Immature natural killer cell (primary cell): ENCODE measurements at regions not wholly inside any gene's neighbourhood (a gene's known extent, or its start where the extent isn't known, plus 50 kb on each side); places are given as distances from the start of the nearest gene placed in this dataset.

Source experiments
- DNase-seq, 3 donors: peaks; one replicate each; pipeline ENCODE4 v3.0.0; 2022; ENCODE audit warnings: mixed read lengths in 1 of 3
- H3K27ac Mint-ChIP-seq, 6 donors: one replicate each; pipeline ENCODE4 v1.8.0; 2020; ENCODE audit warnings: mixed read lengths in 6 of 6, mild to moderate bottlenecking in 5 of 6, inconsistent platforms in 4 of 6, moderate library complexity in 3 of 6
- H3K27me3 Mint-ChIP-seq, 3 donors: one replicate each; pipeline ENCODE4 v1.8.0; 2020 to 2021; ENCODE audit warnings: low read depth in 3 of 3, mild to moderate bottlenecking in 3 of 3, mixed read lengths in 3 of 3, moderate library complexity in 3 of 3, inconsistent platforms in 1 of 3
- H3K36me3 Mint-ChIP-seq, 3 donors: one replicate each; pipeline ENCODE4 v1.8.0; 2020; ENCODE audit warnings: mixed read lengths in 3 of 3, inconsistent platforms in 2 of 3, mild to moderate bottlenecking in 2 of 3
- H3K4me1 Mint-ChIP-seq, 2 donors: one replicate each; pipeline ENCODE4 v1.8.0; 2020; ENCODE audit warnings: inconsistent platforms in 2 of 2, mild to moderate bottlenecking in 2 of 2, mixed read lengths in 2 of 2, moderate library complexity in 1 of 2
- H3K4me3 Mint-ChIP-seq, 5 donors: one replicate each; pipeline ENCODE4 v1.8.0; 2020; ENCODE audit warnings: mild to moderate bottlenecking in 5 of 5, mixed read lengths in 5 of 5, inconsistent platforms in 3 of 5, moderate library complexity in 3 of 5
- H3K9me3 Mint-ChIP-seq, 6 donors: one replicate each; pipeline ENCODE4 v1.8.0; 2020; ENCODE audit warnings: mild to moderate bottlenecking in 6 of 6, mixed read lengths in 6 of 6, inconsistent platforms in 4 of 6, moderate library complexity in 3 of 6

GRCh38 chr4:32958586-32958985 lies 2238.4 kb downstream of the PCDH7 start:
- no peak overlapping the region for H3K4me3 Mint-ChIP-seq
- no peaks in the 10 kb centered on the region for H3K4me1 Mint-ChIP-seq
- no peak overlapping the region for H3K27ac Mint-ChIP-seq
- H3K27me3 Mint-ChIP-seq: no peaks in the 10 kb centered on the region
- DNase-seq: no peak
- H3K36me3 Mint-ChIP-seq: no peaks in the 10 kb centered on the region
- peaks cover 3 to 23% (median 11%) of the 10 kb centered on the region in 6 donors for H3K9me3 Mint-ChIP-seq

DNA sequence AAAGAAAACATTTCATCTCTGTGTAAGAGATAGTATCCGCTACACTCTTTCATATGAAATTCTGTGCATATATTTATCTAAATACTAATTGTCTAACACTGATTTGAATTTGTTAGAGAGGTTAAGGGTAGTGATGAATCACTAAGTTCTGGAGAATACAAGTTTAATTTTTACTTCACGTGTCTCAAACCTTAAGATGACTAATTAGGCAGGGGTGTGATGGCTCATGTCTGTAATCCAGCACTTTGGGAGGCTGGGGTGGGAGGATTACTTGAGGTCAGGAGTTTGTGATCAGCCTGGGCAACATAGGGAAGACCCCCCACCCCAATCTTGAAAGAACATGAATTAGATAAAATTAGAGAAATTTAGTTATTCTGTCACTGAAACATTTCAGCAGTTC lies 2241.9 kb downstream of the PCDH7 start:
- H3K36me3 Mint-ChIP-seq: no peaks in the 10 kb centered on the region
- peaks cover 3 to 29% (median 12%) of the 10 kb centered on the region in 6 donors for H3K9me3 Mint-ChIP-seq
- H3K27me3 Mint-ChIP-seq: no peaks in the 10 kb centered on the region
- no peak for DNase-seq
- H3K4me1 Mint-ChIP-seq: no peaks in the 10 kb centered on the region
- no peak overlapping the region for H3K27ac Mint-ChIP-seq
- H3K4me3 Mint-ChIP-seq: no peak overlapping the region

DNA sequence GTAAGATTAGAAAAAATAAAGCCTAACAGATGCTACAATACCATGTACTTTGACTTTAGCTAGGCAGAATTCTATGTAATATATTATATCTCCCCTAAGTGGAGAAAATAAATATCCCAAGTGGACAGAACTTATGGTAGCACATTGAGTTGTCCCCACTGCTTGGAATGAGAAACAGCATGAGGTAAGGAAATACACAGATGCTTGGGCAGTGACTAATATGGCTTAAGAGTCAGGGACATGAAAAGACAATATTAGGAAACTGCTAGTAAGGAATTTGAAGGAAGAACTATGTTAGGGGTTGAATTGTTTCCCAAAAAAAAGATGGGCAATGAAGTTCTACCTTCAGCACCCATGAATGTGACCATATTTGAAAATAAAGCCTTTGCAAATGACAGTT lies 2265.1 kb downstream of the PCDH7 start:
- H3K4me3 Mint-ChIP-seq: no peak overlapping the region
- H3K27me3 Mint-ChIP-seq: peaks cover 0 to 3% (median under 1%) of the 10 kb centered on the region in 3 donors
- H3K36me3 Mint-ChIP-seq: no peaks in the 10 kb centered on the region
- H3K4me1 Mint-ChIP-seq: no peaks in the 10 kb centered on the region
- H3K27ac Mint-ChIP-seq: no peak overlapping the region
- no peak for DNase-seq
- peaks cover 15 to 49% (median 25%) of the 10 kb centered on the region in 6 donors for H3K9me3 Mint-ChIP-seq

DNA sequence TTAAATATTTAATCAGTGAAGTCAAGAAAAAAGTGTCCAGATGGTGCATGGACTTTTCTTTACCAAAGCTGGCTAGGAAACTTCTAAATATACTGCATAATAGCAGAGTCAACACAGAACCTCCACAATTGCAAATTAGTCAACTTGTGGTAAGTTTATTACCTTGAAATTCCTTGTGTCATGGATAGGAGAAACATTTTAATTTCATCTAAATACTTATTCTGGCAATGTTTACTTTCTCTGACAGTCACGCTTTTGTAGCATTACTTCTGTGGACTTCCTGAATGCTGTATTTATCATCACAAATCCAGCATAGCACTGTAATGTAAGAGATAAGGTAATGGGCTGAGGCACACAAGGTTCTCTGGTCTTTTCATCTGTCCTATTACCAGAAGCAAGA lies 2266.1 kb downstream of the PCDH7 start:
- H3K27me3 Mint-ChIP-seq: peaks cover 0 to 3% (median 2%) of the 10 kb centered on the region in 3 donors
- H3K4me1 Mint-ChIP-seq: no peaks in the 10 kb centered on the region
- H3K27ac Mint-ChIP-seq: no peak overlapping the region
- peaks cover 6 to 47% (median 21%) of the 10 kb centered on the region in 6 donors for H3K9me3 Mint-ChIP-seq
- H3K36me3 Mint-ChIP-seq: no peaks in the 10 kb centered on the region
- DNase-seq: no peak
- no peak overlapping the region for H3K4me3 Mint-ChIP-seq

DNA sequence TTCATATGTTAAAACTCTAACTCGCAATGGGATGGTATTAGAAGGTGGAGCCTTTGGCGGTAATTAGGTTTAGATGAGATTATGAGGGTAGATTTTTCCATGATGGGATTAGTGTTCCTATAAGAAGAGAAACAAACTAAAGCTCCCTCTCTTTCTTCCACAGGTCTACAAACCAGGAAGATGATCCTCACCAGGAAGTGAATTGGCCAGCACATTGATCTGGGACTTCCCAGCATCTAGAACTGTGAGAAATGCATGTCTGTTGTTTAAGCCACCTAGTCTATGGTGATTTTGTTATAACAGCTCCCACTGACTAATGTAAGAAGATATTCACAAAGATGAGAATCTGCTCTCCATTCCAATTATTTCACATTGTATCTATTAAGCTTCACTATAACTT lies 2266.9 kb downstream of the PCDH7 start:
- Mint-ChIP-seq H3K9me3 (peaks cover 0 to 38% (median 16%) of the 10 kb centered on the region in 6 donors), H3K4me1 (no peaks in the 10 kb centered on the region), H3K27me3 (peaks cover 0 to 3% (median 2%) of the 10 kb centered on the region in 3 donors), H3K27ac (no peak overlapping the region), H3K4me3 (no peak overlapping the region), H3K36me3 (no peaks in the 10 kb centered on the region)
- DNase-seq: no peak

DNA sequence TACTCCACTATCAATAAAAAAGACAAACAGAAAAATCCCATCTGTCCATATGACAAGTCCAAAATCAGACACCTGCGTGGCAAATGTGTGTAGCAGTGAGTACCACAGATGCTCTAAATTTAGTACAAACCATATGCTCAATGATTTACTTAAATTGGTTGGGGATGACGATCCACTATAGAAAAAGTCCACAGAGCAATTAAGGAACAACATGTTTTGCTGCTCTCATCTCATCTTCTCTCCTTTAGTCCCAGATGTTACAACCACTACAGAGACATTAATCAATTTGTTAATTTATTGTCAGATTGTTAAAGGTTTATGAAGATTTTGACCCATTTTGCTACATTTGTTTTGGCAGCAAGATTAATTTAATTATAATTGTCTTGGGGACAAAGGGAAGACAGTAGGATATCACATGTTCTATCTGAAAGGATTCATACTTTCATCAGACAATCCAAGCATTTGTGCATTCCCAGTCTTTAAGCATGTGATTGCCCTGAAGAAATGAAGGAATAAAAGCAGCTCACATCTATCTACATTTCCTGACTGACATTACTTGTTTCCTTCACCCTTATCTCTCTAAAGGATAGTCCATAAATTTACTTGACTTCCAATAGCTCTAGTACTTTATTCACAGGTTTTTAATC lies 2268.1 kb downstream of the PCDH7 start:
- peaks cover 0 to 32% (median 15%) of the 10 kb centered on the region in 6 donors for H3K9me3 Mint-ChIP-seq

DNA sequence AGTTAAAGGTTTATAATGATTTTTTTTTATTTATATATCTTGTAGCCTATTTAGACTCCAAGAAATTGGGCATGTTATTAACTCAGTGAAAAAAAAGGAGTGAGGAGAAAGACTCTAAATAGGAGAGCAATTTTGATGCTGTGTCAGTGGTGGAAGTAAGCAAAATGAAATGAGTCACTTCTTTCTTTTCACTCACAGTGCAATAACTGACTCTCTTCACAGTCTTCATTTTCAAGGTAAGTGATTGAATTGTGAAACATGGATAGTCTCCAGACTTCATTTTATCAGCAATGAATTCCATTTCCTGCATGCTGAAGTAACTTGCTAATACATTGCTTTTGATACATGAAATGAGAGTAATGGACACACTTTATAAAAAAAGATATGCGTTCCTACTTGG lies 2271.5 kb downstream of the PCDH7 start:
- H3K9me3 Mint-ChIP-seq: peaks cover 2 to 35% (median 11%) of the 10 kb centered on the region in 6 donors
- H3K27me3 Mint-ChIP-seq: peaks cover 0 to 3% (median 0%) of the 10 kb centered on the region in 3 donors
- H3K4me1 Mint-ChIP-seq: no peaks in the 10 kb centered on the region
- no peak for DNase-seq
- no peak overlapping the region for H3K27ac Mint-ChIP-seq
- no peaks in the 10 kb centered on the region for H3K36me3 Mint-ChIP-seq
- no peak overlapping the region for H3K4me3 Mint-ChIP-seq

More for the DNA sequence above, 2268.1 kb downstream of the PCDH7 start:
- H3K27ac Mint-ChIP-seq: no peak overlapping the region
- DNase-seq: no peak
- H3K4me1 Mint-ChIP-seq: no peaks in the 10 kb centered on the region
- H3K27me3 Mint-ChIP-seq: peaks cover 0 to 2% (median 2%) of the 10 kb centered on the region in 3 donors
- no peak overlapping the region for H3K4me3 Mint-ChIP-seq
- no peaks in the 10 kb centered on the region for H3K36me3 Mint-ChIP-seq

DNA sequence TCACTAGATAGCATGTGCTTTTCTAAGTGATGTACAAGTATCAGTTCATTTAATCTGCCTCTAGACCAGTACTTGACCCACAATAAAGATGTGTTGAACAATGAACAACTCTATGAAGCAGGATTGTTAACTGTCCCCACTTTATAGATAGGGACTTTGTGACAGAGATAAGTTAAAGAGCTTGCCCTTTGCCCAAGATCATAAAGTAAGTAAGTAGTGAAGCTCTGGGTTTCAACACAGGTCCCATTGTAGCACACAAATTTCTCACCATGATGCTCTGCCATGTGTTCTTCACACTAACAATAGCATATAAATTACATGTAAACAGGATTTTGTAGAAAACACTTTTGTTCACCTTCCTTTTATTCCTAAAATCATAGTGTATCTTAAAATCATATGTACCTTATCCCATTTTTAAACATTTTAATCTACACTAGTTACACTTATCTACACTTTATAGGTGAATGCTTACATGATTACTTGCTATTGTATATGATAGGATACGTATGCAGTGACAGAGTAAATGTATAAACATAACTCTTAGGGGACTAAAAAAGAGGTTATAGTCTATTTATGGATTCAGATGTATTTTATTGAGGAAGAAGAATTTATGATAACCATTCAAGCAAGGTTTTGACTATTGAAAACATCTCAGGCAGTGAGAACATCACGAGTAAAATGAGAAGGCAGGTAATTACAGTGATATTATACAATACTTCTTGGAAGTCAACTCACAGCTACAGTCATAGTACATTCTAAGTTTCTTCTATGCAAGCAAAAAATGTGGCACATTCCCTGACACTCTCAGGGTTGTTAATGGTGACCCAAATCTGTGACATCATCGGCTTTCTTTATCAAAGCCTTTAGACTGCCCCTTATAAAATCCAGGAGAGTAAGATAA lies 2275.1 kb downstream of the PCDH7 start:
- Mint-ChIP-seq H3K27ac (no peak overlapping the region), H3K27me3 (peaks cover 0 to 3% (median 0%) of the 10 kb centered on the region in 3 donors), H3K36me3 (no peaks in the 10 kb centered on the region), H3K4me1 (no peaks in the 10 kb centered on the region), H3K9me3 (peaks cover 8 to 45% (median 18%) of the 10 kb centered on the region in 6 donors), H3K4me3 (no peak overlapping the region)
- no peak for DNase-seq

- no peak for DNase-seq
- peaks cover 8 to 51% (median 28%) of the 10 kb centered on the region in 6 donors for H3K9me3 Mint-ChIP-seq
- peaks cover 0 to 1% (median 0%) of the 10 kb centered on the region in 3 donors for H3K27me3 Mint-ChIP-seq
- no peaks in the 10 kb centered on the region for H3K36me3 Mint-ChIP-seq
- no peak overlapping the region for H3K27ac Mint-ChIP-seq
- no peak overlapping the region for H3K4me3 Mint-ChIP-seq
- no peaks in the 10 kb centered on the region for H3K4me1 Mint-ChIP-seq
Observed at GRCh38 chr4:33013282-33013681, 2293.1 kb downstream of the PCDH7 start.

DNA sequence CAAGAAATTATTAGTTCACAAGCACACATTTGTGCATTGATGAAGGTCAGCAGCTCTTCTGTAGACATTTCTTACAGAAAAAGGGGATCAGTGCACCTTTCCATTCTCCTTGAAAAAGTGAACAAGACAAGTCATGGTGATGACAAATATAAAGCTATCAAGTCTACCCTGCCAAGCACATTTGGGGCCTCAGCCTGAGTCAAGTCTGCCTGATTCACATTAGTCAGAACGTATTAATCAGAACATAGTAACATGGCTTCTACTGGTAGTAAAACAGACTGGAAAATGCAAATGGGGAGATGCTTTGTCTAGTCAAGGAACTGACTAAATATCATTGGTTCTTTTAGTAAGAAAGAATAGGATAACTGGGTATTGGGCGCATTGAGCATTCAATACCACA lies 2305.1 kb downstream of the PCDH7 start:
- Mint-ChIP-seq H3K27ac (no peak overlapping the region), H3K4me3 (no peak overlapping the region), H3K27me3 (no peaks in the 10 kb centered on the region), H3K9me3 (peaks cover 0 to 14% (median 10%) of the 10 kb centered on the region in 6 donors), H3K4me1 (no peaks in the 10 kb centered on the region), H3K36me3 (no peaks in the 10 kb centered on the region)
- no peak for DNase-seq

DNA sequence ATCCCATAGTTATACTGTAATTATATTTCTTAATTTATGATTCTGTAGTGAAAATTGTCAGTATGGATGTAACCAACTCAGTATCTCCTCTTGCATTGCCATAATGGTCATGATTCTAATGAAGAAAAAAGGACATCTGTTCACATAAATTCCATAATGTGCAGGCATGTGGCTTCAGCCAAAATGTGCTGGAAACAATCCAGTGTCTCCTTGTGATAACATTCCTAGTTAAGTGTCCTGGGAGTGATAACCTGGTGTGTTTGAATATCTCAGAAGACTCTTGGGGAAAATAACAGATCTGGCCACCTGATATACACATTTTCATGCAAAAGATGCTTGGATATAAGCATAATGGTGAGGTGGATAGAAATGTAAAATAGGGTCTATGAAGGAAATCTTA lies 2309.8 kb downstream of the PCDH7 start:
- no peak overlapping the region for H3K4me3 Mint-ChIP-seq
- no peak overlapping the region for H3K27ac Mint-ChIP-seq
- no peaks in the 10 kb centered on the region for H3K27me3 Mint-ChIP-seq
- no peak for DNase-seq
- no peaks in the 10 kb centered on the region for H3K4me1 Mint-ChIP-seq
- H3K36me3 Mint-ChIP-seq: no peaks in the 10 kb centered on the region
- peaks cover 2 to 14% (median 9%) of the 10 kb centered on the region in 6 donors for H3K9me3 Mint-ChIP-seq

DNA sequence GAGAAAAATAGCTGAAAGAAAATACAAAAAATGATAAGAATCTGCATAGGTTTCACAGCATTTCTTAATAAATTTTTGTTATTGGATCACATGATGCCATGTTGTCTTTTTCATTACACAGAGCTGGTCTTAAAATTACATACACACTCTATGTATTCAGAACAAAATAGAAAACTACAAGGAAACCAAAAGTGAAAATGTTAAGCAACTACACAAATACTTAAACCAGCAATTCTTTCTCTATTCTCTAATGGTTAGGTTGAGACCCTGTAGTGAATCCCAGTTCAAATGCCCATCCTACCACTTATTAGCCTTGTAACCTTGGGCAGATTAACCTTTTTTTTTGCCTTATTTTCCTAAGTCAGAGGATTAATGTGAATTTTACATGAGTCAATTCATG lies 2311.2 kb downstream of the PCDH7 start:
- H3K4me1 Mint-ChIP-seq: no peaks in the 10 kb centered on the region
- H3K36me3 Mint-ChIP-seq: no peaks in the 10 kb centered on the region
- H3K27ac Mint-ChIP-seq: no peak overlapping the region
- no peak overlapping the region for H3K4me3 Mint-ChIP-seq
- no peak for DNase-seq
- H3K27me3 Mint-ChIP-seq: no peaks in the 10 kb centered on the region
- H3K9me3 Mint-ChIP-seq: peaks cover 2 to 19% (median 10%) of the 10 kb centered on the region in 6 donors

DNA sequence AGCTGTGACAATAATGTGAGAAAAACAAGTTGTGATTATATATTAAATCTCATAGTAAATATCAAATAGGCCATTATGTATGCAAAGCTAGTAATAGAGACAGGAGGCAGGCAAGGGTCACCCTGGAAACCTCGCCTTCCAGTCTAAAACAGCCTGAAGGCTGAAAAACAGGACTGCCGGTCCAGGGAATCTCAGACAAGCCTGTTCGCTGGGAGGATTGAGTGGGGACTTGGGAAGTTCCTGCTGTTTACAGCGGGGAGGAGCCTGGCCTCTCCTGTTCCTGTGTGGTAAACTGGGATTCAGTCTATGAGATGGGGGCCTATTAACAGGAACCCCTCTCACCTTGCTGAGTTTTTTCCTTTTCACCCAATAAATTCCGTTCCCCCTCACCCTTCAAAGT lies 2317.3 kb downstream of the PCDH7 start:
- Mint-ChIP-seq H3K27ac (no peak overlapping the region), H3K9me3 (peaks cover 2 to 39% (median 12%) of the 10 kb centered on the region in 6 donors), H3K4me3 (no peak overlapping the region), H3K36me3 (no peaks in the 10 kb centered on the region), H3K4me1 (no peaks in the 10 kb centered on the region), H3K27me3 (peaks cover 0 to 1% (median 0%) of the 10 kb centered on the region in 3 donors)
- DNase-seq: no peak

- DNase-seq: no peak
- H3K9me3 Mint-ChIP-seq: peaks cover 4 to 25% (median 19%) of the 10 kb centered on the region in 6 donors
- no peaks in the 10 kb centered on the region for H3K4me1 Mint-ChIP-seq
- H3K27me3 Mint-ChIP-seq: no peaks in the 10 kb centered on the region
- no peak overlapping the region for H3K27ac Mint-ChIP-seq
- H3K4me3 Mint-ChIP-seq: no peak overlapping the region
- no peaks in the 10 kb centered on the region for H3K36me3 Mint-ChIP-seq
Observed at GRCh38 chr4:33045334-33045733, 2325.2 kb downstream of the PCDH7 start.
